ENCODE measurements at regions not wholly inside any gene's neighbourhood (a gene's known extent, or its start where the extent isn't known, plus 50 kb on each side); places are given as distances from the start of the nearest gene placed in this dataset.

DNA sequence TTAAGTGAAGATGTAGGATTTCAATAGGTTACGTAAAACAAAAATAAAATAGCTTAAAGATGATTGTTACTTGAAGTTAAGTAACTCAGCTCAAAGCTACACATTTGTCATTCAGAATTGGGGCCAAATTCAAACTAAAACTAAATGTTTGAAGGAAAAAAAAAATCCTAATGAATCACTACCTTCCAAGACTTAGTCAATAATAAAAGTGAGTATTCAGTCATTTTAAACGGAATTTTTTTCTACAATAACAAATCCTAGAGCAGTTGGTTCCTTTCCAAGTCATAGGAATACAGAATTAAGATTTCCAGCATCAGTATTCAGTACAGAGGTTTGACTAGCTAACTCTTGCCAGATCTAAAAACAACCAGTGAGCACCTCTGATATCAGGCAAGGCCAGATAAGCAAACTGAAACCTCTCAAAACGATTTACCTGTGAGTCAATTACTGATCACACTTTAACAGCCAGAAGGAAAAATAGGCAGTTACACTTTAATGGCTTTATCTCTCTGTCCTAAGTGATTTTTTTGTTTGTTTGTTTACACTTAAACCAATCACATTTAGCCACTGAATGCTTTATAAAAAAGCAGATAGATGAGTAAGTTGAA lies 669.8 kb upstream of the ANKRD30A start:
- no peak for TF ChIP-seq EGR1 (IDR thresholded peaks at IDR 0.05; ENCODE audit: low read depth)
- no peak for TF ChIP-seq RAD21 (IDR thresholded peaks at IDR 0.05; ENCODE audit: low read depth)
- TF ChIP-seq ZNF274 (IDR thresholded peaks at IDR 0.05; ENCODE audit: low read depth, low read length) = no peak
- TF ChIP-seq, protein P1, sequence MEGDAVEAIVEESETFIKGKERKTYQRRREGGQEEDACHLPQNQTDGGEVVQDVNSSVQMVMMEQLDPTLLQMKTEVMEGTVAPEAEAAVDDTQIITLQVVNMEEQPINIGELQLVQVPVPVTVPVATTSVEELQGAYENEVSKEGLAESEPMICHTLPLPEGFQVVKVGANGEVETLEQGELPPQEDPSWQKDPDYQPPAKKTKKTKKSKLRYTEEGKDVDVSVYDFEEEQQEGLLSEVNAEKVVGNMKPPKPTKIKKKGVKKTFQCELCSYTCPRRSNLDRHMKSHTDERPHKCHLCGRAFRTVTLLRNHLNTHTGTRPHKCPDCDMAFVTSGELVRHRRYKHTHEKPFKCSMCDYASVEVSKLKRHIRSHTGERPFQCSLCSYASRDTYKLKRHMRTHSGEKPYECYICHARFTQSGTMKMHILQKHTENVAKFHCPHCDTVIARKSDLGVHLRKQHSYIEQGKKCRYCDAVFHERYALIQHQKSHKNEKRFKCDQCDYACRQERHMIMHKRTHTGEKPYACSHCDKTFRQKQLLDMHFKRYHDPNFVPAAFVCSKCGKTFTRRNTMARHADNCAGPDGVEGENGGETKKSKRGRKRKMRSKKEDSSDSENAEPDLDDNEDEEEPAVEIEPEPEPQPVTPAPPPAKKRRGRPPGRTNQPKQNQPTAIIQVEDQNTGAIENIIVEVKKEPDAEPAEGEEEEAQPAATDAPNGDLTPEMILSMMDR (IDR thresholded peaks at IDR 0.05 in 2 of 3, conservative IDR thresholded peaks at IDR 0.05 in 1 of 3; ENCODE audit: borderline replicate concordance in 1 of 3, insufficient read depth in 1 of 3, low read depth in 2 of 3, low read length in 2 of 3) = no peak
- no peak for TF ChIP-seq MAX (IDR thresholded peaks at IDR 0.05)
- peaks cover 5 to 9% of the 10 kb centered on the region in 2 experiments for H3K9me3 ChIP-seq (ENCODE audit: control insufficient read depth in 1 of 2, insufficient read depth in 1 of 2, low read depth in 1 of 2, low read length in 2 of 2)
- H3K27ac ChIP-seq (ENCODE audit: low read depth, low read length) = no peak overlapping the region
- no peaks in the 10 kb centered on the region for H3K36me3 ChIP-seq (ENCODE audit: control insufficient read depth in 1 of 2, insufficient read depth in 2 of 2, low read length in 2 of 2)
- ATAC-seq (no peak), DNase-seq (ENCODE audit: low read depth, low spot score) (no peak)
- H3K79me2 ChIP-seq (ENCODE audit: insufficient read depth, low read length) = no peaks in the 10 kb centered on the region
- ChIA-PET CTCF (no interaction called here), POLR2A (no interaction called here), RAD21 (ENCODE audit: low non-redundant PET in 1 of 2, low total read pairs in 2 of 2, uncharacterized antibody in 2 of 2, unreplicated experiment in 2 of 2) (no interaction called here)
- H2AFZ ChIP-seq (ENCODE audit: low read depth, low read length, poor library complexity, severe bottlenecking) = no peak overlapping the region
- no peak overlapping the region for H3K9ac ChIP-seq (ENCODE audit: low read length)
- H3K9me2 ChIP-seq (ENCODE audit: insufficient read depth) = no peaks in the 10 kb centered on the region
- intact Hi-C loops (cut with micrococcal nuclease) = no loop called here
- no TSS peak for BruUV-seq (replicated peaks)
- H3K27me3 ChIP-seq (ENCODE audit: insufficient read depth, low read length) = no peaks in the 10 kb centered on the region
- H3K4me1 ChIP-seq (ENCODE audit: control insufficient read depth in 1 of 2, insufficient read depth in 2 of 2, low read length in 2 of 2) = no peaks in the 10 kb centered on the region
- H3K4me2 ChIP-seq (ENCODE audit: low read length) = no peak overlapping the region
- H4K20me1 ChIP-seq (ENCODE audit: insufficient read depth) = no peaks in the 10 kb centered on the region
- no peak overlapping the region for H3K4me3 ChIP-seq (replicated peaks in 1 of 2; ENCODE audit: low read depth in 1 of 2, low read length in 2 of 2)

DNA sequence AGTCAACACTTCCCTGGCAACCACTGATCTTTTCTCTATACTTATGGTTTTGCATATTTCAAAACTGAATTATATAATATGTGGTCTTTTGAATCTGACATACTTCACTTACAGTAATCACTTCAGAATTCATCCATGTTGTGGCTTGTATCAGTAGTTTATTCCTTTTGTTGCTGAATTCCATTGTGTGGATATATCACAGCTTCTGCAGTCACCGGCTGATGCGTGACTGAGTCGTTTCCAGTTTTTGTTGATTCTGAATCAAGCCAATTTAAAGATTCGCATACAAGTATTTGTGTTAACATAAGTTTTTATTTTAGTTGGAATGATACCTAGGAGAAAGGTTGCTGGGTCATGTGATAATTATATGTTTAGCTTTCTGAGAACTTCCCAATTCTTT lies 672.5 kb upstream of the ANKRD30A start:
- Histone ChIP-seq H3K4me3 (replicated peaks in 1 of 2; ENCODE audit: low read depth in 1 of 2, low read length in 2 of 2) (no peak overlapping the region), H3K79me2 (ENCODE audit: insufficient read depth, low read length) (no peaks in the 10 kb centered on the region), H3K27me3 (ENCODE audit: insufficient read depth, low read length) (no peaks in the 10 kb centered on the region), H3K4me1 (ENCODE audit: control insufficient read depth in 1 of 2, insufficient read depth in 2 of 2, low read length in 2 of 2) (no peaks in the 10 kb centered on the region), H3K36me3 (ENCODE audit: control insufficient read depth in 1 of 2, insufficient read depth in 2 of 2, low read length in 2 of 2) (no peaks in the 10 kb centered on the region), H4K20me1 (ENCODE audit: insufficient read depth) (no peaks in the 10 kb centered on the region), H3K9me2 (ENCODE audit: insufficient read depth) (no peaks in the 10 kb centered on the region), H3K9me3 (ENCODE audit: control insufficient read depth in 1 of 2, insufficient read depth in 1 of 2, low read depth in 1 of 2, low read length in 2 of 2) (peaks cover 8 to 24% of the 10 kb centered on the region in 2 experiments), H3K4me2 (ENCODE audit: low read length) (no peak overlapping the region), H2AFZ (ENCODE audit: low read depth, low read length, poor library complexity, severe bottlenecking) (no peak overlapping the region), H3K27ac (ENCODE audit: low read depth, low read length) (no peak overlapping the region), H3K9ac (ENCODE audit: low read length) (no peak overlapping the region)
- TF ChIP-seq CBX3 (IDR thresholded peaks at IDR 0.05; ENCODE audit: low read depth) (no peak), SIN3A (IDR thresholded peaks at IDR 0.05; ENCODE audit: low read depth) (no peak), SP1 (IDR thresholded peaks at IDR 0.05; ENCODE audit: low read depth) (no peak), RAD21 (IDR thresholded peaks at IDR 0.05; ENCODE audit: low read depth) (no peak), ZNF274 (IDR thresholded peaks at IDR 0.05; ENCODE audit: low read depth, low read length) (no peak), EZH2phosphoT487 (IDR thresholded peaks at IDR 0.05; ENCODE audit: borderline replicate concordance) (no peak)
- TF ChIP-seq, protein P2, sequence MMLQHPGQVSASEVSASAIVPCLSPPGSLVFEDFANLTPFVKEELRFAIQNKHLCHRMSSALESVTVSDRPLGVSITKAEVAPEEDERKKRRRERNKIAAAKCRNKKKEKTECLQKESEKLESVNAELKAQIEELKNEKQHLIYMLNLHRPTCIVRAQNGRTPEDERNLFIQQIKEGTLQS (IDR thresholded peaks at IDR 0.05) = no peak
- TF ChIP-seq, protein P1 (IDR thresholded peaks at IDR 0.05 in 2 of 3, conservative IDR thresholded peaks at IDR 0.05 in 1 of 3; ENCODE audit: borderline replicate concordance in 1 of 3, insufficient read depth in 1 of 3, low read depth in 2 of 3, low read length in 2 of 3) = no peak
- POLR2A ChIA-PET = no interaction called here
- no TSS peak for BruUV-seq (replicated peaks)
- intact Hi-C loops (cut with micrococcal nuclease) = no loop called here
- CTCF ChIA-PET = no interaction called here
- DNase-seq (ENCODE audit: low read depth, low spot score) = no peak
- ATAC-seq = no peak
- RAD21 ChIA-PET (ENCODE audit: low non-redundant PET in 1 of 2, low total read pairs in 2 of 2, uncharacterized antibody in 2 of 2, unreplicated experiment in 2 of 2) = no interaction called here
